AG04450 (cell line): ENCODE measurements at regions not wholly inside any gene's neighbourhood (a gene's known extent, or its start where the extent isn't known, plus 50 kb on each side); places are given as distances from the start of the nearest gene placed in this dataset.
A peak's percentile ranks its signal among the peaks of the same experiment; 100 is the strongest.

Source experiments
- CTCF ChIA-PET: fragments of 300-600, 350-600 bp; formaldehyde crosslinking; extraction: SDS; loops from one replicate; lab custom pipeline; 2022; ENCODE audit warnings: antibody characterized with exemption, inconsistent platforms; lab: Charles Lee
- POLR2A ChIA-PET: fragments of 350-600 bp; formaldehyde crosslinking; extraction: SDS; loops from one replicate; lab custom pipeline; 2021; ENCODE audit warnings: antibody characterized with exemption, inconsistent platforms; lab: Yijun Ruan, JAX
- DNase-seq: peaks from one replicate; pipeline ENCODE4 v3.0.0-alpha.2; 2011; ENCODE audit warnings: low read depth, low spot score
- H3K27ac ChIP-seq: one replicate; pipeline ENCODE4 v1.5.1; 2012; ENCODE audit warnings: low read depth, low read length, control low read depth
- H3K27me3 ChIP-seq: one replicate; pipeline ENCODE4 v1.6.0; 2012; ENCODE audit warnings: low read length; ENCODE audit not compliant: control insufficient read depth, insufficient read depth
- H3K4me3 ChIP-seq: 2 replicates; pipeline ENCODE4 v1.5.1; 2011; ENCODE audit warnings: mild to moderate bottlenecking, low read depth, low read length, control low read depth
- H3K9me3 ChIP-seq: 2 replicates; pipeline ENCODE4 v1.5.1; 2012; ENCODE audit warnings: low read length; ENCODE audit not compliant: control insufficient read depth, insufficient read depth
- TF ChIP-seq, protein P1 (sequence below): IDR thresholded peaks from 2 replicates; pipeline ENCODE4 v1.5.1; 2011; ENCODE audit warnings: low read depth, low read length, control low read depth, inconsistent platforms

GRCh38 chr11:76266286-76267100, 60.2 kb upstream of the WNT11 start:
- TF ChIP-seq, protein P1, sequence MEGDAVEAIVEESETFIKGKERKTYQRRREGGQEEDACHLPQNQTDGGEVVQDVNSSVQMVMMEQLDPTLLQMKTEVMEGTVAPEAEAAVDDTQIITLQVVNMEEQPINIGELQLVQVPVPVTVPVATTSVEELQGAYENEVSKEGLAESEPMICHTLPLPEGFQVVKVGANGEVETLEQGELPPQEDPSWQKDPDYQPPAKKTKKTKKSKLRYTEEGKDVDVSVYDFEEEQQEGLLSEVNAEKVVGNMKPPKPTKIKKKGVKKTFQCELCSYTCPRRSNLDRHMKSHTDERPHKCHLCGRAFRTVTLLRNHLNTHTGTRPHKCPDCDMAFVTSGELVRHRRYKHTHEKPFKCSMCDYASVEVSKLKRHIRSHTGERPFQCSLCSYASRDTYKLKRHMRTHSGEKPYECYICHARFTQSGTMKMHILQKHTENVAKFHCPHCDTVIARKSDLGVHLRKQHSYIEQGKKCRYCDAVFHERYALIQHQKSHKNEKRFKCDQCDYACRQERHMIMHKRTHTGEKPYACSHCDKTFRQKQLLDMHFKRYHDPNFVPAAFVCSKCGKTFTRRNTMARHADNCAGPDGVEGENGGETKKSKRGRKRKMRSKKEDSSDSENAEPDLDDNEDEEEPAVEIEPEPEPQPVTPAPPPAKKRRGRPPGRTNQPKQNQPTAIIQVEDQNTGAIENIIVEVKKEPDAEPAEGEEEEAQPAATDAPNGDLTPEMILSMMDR = no peak
- H3K27ac ChIP-seq = no peak overlapping the region
- POLR2A ChIA-PET = no interaction called here
- no peaks in the 10 kb centered on the region; the same call in 1 of the 2 replicates for H3K9me3 ChIP-seq
- peaks cover 59% of the 10 kb centered on the region for H3K27me3 ChIP-seq
- CTCF ChIA-PET = interaction anchor here (0.9 to 1.4 kb wide), 3 partner anchors 52 to 59 kb away, joined by 3 read pairs; no protein-coding TSS in a partner anchor
- H3K4me3 ChIP-seq = no peak overlapping the region
- peak; percentile 8 for DNase-seq

DNA sequence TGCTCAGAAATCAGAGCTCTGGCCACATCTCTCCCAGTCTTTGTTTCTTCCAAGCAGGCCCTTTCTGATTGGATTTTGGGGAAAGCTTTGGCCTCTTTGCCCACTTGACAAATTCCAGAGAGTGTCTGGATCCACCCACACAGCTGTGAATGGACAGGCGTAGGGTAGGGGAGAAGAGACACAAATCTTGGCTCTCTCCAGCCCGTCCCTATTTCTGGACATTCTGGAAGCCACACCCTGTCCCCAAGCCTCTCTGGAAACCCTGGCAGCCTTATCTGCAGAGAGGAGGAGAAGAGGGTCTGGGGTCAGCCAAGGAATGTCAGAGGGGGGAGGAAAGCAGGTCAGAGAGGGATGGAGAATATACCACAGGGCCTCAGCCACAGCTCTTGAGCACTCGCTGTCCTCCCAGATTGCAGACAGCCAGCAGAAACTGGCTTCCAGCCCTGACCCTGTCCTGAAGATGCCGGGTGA, 59.5 kb upstream of the WNT11 start:
- CTCF ChIA-PET = interaction anchor here (0.9 to 1.0 kb wide), 2 partner anchors 57 to 58 kb away, joined by 3 read pairs; no protein-coding TSS in a partner anchor
- no peak overlapping the region for H3K27ac ChIP-seq
- TF ChIP-seq, protein P1 = no peak
- no peak for DNase-seq
- peaks cover 59% of the 10 kb centered on the region for H3K27me3 ChIP-seq
- POLR2A ChIA-PET = no interaction called here
- no peaks in the 10 kb centered on the region; the same call in 1 of the 2 replicates for H3K9me3 ChIP-seq
- H3K4me3 ChIP-seq = no peak overlapping the region

DNA sequence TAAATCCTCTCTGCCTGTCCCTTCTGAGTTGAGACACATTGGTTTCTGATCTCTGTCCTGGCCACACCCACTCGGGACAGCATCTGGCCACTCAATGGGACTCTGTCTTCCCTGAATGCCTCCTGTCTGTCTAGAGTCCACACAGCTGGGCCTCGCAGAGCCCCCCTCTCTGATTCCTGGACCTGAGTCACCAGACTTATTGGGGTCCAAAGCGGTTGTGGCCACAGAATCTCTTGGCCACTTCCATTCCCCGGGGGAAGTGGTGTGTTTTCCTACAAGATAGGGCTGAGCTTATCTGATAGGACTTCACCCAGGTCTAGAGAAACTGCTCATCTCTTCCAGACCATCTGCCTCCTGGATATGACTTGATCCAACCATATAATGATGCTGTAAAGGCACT, 57.4 kb upstream of the WNT11 start:
- H3K27me3 ChIP-seq = peaks cover 63% of the 10 kb centered on the region
- TF ChIP-seq, protein P1 = no peak
- no peaks in the 10 kb centered on the region; the same call in 1 of the 2 replicates for H3K9me3 ChIP-seq
- no peak for DNase-seq
- H3K4me3 ChIP-seq = no peak overlapping the region
- no peak overlapping the region for H3K27ac ChIP-seq
- POLR2A ChIA-PET = no interaction called here
- CTCF ChIA-PET = no interaction called here

DNA sequence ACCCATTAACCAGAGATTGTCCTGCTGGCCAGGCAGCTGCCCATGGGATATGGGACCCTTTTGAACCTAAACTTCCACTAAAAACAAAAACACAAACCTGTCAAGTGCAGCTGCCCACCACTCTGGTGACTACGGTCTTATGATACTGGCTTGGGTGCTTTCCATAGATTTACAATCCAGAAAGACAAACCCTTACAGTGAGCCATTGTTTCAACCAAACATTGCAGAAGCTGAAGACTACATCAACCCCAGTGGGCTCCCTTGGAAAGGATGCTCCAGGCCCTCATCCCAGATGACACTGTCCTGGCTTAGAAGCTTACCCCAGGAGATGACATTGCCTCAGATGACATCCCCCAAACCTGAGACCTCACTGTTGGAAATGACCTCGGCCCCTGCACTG, 56.9 kb upstream of the WNT11 start:
- TF ChIP-seq, protein P1 = no peak
- CTCF ChIA-PET = no interaction called here
- H3K4me3 ChIP-seq = no peak overlapping the region

More for the DNA sequence above, 56.9 kb upstream of the WNT11 start:
- Histone ChIP-seq H3K27me3 (peaks cover 62% of the 10 kb centered on the region), H3K9me3 (no peaks in the 10 kb centered on the region; the same call in 1 of the 2 replicates), H3K27ac (no peak overlapping the region)
- no peak for DNase-seq
- POLR2A ChIA-PET = no interaction called here
